Iris pigment epithelial cell (primary cell): ENCODE measurements at regions not wholly inside any gene's neighbourhood (a gene's known extent, or its start where the extent isn't known, plus 50 kb on each side); places are given as distances from the start of the nearest gene placed in this dataset.

Experiments used
- DNase-seq: peaks from one replicate; pipeline ENCODE4 v3.0.0-alpha.2; 2011; ENCODE audit warnings: low read depth

- no peak for DNase-seq
Observed at GRCh38 chr14:55734731-55735130, 154.7 kb downstream of the KTN1 start.

- DNase-seq, result no peak
Observed at GRCh38 chr14:55739967-55740648, 160.1 kb downstream of the KTN1 start.

GRCh38 chr14:55740649-55740989 lies 160.6 kb downstream of the KTN1 start:
- no peak for DNase-seq

GRCh38 chr14:55741240-55741639 lies 161.2 kb downstream of the KTN1 start:
- no peak for DNase-seq

GRCh38 chr14:55743551-55743950 lies 163.5 kb downstream of the KTN1 start:
- DNase-seq, result no peak

- DNase-seq, result no peak
Observed at GRCh38 chr14:55744321-55744720, 164.3 kb downstream of the KTN1 start.

- DNase-seq, result no peak
Observed at GRCh38 chr14:55745906-55746305, 165.9 kb downstream of the KTN1 start.

GRCh38 chr14:55746558-55746957 lies 166.6 kb downstream of the KTN1 start:
- DNase-seq, result peak; percentile 42

GRCh38 chr14:55747186-55747585 lies 167.2 kb downstream of the KTN1 start:
- no peak for DNase-seq

- DNase-seq, result peak; percentile 34
Observed at GRCh38 chr14:55749201-55749812, 169.3 kb downstream of the KTN1 start.

GRCh38 chr14:55749946-55750345 lies 169.9 kb downstream of the KTN1 start:
- DNase-seq, result no peak

GRCh38 chr14:55752580-55753390 lies 172.8 kb downstream of the KTN1 start:
- DNase-seq, result peak; percentile 89

GRCh38 chr14:55754471-55754870 lies 174.5 kb downstream of the KTN1 start:
- peak; percentile 15 for DNase-seq

- no peak for DNase-seq
Observed at GRCh38 chr14:55754871-55755270, 174.9 kb downstream of the KTN1 start.

- DNase-seq, result no peak
Observed at GRCh38 chr14:55756078-55756477, 176.1 kb downstream of the KTN1 start.

GRCh38 chr14:55756557-55756956 lies 176.6 kb downstream of the KTN1 start:
- no peak for DNase-seq

- DNase-seq, result no peak
Observed at GRCh38 chr14:55758796-55759195, 178.8 kb downstream of the KTN1 start.

GRCh38 chr14:55760789-55761566 lies 181.0 kb downstream of the KTN1 start:
- no peak for DNase-seq

- no peak for DNase-seq
Observed at GRCh38 chr14:55761651-55762050, 181.6 kb downstream of the KTN1 start.

- DNase-seq, result no peak
Observed at GRCh38 chr14:55762595-55763232, 182.7 kb downstream of the KTN1 start.

- DNase-seq, result no peak
Observed at GRCh38 chr14:55764784-55765183, 184.8 kb downstream of the KTN1 start.

GRCh38 chr14:55766071-55766470 lies 186.1 kb downstream of the KTN1 start:
- DNase-seq, result no peak
